Mucosa of gallbladder (tissue), 1 donor: ENCODE measurements at regions not wholly inside any gene's neighbourhood (a gene's known extent, or its start where the extent isn't known, plus 50 kb on each side); places are given as distances from the start of the nearest gene placed in this dataset.

ENCODE experiments used
- DNase-seq: peaks from one replicate; pipeline ENCODE4 v3.0.0-alpha.2; 2020; ENCODE audit warnings: low spot score
- donor health status: DM: no; HTN: no; CAD: no.

DNA sequence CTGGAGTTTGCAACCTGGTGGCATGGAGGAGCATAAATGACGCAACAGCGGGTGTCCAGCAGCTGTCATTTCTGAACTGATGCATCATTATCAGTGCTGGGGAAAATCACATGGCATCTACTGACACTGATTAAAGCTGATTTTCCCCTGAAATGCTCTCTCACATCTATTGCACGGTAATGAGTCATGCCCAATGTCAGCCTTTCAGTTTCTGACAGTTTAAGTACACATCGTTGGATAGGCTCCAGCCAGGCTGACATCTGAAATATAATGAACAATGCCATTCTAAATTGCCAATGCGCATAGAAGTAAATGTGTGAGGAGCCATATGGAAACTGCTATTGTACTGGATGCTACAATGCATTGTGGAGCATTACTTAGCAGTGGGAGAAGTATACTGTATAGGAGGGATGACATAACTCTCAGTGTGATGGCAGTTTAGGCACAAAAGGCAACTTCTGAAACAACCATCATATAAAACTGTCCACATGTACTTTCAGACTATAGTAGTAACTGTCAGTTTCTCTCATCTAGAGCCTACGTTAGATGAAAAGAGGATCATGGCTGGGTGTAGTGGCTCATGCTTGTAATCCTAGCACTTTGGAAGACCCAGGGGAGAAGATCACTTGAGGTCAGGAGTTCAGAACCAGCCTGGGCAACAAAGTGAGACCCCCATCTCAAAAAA, 389.3 kb upstream of the DMAC1 start:
- DNase-seq: no peak

DNA sequence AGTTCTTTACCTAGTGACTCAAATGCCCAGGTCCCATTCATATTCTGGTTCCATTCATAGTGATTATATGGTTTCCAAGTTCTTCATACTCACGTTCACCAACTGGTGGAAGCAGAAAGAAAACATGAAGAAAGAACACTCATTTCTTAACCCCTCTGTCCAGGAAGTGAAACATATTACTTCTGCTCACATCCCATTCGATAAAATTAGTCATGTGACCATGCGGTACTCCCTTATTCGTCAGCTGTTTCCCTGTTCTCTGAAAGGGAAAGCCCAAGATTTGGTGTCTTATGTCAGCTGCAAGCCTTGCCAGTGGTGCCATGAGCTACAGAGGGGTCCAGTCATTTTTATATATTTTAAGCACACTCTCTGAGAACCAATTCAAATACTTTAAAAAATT, 387.0 kb upstream of the DMAC1 start:
- DNase-seq: no peak

GRCh38 chr9:8183618-8184017, 384.0 kb upstream of the DMAC1 start:
- DNase-seq: no peak

DNA sequence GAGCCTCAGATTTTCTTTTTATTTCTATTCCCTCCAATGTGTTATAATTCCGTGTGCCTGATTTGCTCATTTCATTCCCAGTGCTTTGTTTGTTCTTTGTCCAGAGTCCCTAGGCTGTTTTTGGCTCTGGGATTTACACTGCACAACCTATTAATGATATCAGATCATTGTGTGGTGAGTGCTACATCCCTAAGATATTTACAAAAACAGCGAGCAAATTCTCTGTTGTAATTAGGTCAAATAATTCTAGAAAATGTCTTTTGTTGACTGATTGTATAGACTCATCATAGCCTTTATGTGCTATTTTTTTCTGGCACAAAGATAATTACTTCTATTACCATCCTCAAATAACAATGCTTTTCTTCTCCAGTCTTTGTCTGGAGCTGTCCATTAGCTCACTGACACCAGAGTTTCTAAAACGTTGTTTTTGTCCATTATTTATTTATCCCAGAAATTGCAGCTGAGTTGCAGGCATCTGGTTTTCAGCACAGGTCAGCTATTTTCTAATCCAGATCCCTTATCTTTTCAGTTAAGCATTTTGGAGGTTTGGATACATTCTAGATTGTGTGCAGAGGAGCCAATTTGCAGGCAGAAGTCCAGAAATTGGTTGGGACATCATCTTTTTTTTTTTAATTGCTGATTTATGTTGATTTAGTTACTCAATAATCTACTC, 379.9 kb upstream of the DMAC1 start:
- no peak for DNase-seq

GRCh38 chr9:8172000-8172399, 372.4 kb upstream of the DMAC1 start:
- no peak for DNase-seq

DNA sequence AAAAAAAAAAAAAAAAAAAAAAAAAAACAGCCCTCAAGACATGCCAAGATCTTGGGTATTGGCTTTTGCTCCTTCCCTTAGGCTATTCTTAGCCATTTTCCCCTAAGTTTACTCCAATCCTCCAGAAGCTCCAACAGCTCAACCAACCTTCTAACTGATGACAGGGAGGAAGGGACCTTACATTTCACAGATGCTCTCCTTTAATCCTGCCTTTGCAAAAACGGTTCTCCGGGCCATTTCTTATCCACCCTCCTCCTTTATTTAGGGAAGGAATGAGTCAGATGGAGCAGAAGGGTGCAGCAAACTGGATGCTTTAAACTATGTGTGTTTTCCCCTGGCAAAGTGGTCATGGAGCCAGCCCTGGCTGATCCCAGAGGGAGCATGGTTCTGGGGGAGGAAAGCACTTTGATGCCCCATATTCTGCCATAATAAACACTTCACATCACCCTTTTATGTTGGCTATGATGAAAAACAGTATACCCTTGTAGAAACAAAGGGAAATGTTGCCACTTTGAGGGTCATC, 369.4 kb upstream of the DMAC1 start:
- peak; percentile 28 for DNase-seq

- DNase-seq: no peak
Observed at GRCh38 chr9:8160787-8161186, 361.2 kb upstream of the DMAC1 start.

DNA sequence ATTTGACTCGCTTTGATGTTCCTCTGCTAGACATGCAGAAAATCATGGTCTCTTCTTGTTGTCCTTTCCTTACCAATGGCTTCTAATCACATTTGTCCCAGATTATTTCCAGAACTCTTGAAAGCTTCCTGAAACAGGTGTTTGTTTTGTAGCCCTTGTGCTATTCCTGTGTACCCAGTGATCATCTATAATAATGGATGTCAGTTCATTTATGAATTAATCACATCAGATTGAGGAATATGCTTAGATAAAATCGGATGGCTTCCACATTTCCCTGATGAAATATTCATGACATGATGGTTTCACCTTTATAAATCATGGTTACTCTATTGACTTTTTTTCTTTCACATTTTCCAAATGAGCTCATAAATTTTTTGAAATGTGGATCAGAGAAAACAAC, 359.0 kb upstream of the DMAC1 start:
- no peak for DNase-seq

DNA sequence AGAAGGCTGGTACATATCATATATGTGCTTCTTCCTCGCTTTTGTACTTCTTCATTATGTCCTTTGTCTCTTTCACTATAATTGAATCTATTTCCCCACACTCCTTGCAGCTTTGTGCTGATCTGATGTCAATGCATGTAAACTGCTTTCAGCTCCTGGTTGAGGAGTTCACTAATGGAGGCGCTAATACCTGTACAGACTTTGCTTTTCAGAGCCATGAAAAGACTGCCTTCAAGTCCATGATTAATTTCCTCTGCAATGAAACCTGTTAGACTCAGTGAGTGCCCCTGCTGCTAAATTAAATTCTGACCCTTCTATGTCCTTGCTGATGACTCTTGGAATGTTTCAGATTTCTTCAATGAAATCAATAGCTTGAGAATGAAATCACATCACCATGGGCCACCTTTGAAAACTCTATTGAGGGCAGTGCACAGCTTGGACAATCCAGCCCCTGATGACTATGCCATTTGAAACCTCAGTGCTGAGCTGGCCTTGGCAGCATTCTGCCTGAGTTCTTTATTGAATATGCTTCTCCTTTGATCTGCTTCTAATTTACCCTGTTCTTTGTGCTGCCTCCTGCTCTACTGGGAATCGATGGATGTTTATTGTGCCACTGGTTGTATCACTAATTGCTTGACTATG, 358.2 kb upstream of the DMAC1 start:
- no peak for DNase-seq

- DNase-seq: no peak
Observed at GRCh38 chr9:8156346-8156745, 356.8 kb upstream of the DMAC1 start.

- DNase-seq: no peak
Observed at GRCh38 chr9:8155706-8156105, 356.1 kb upstream of the DMAC1 start.

- DNase-seq: no peak
Observed at GRCh38 chr9:8143677-8144076, 344.1 kb upstream of the DMAC1 start.

- DNase-seq: no peak
Observed at GRCh38 chr9:8140557-8140956, 341.0 kb upstream of the DMAC1 start.

GRCh38 chr9:8139756-8140155, 340.2 kb upstream of the DMAC1 start:
- DNase-seq: no peak

- peak; percentile 14 for DNase-seq
Observed at GRCh38 chr9:8136477-8136876, 336.9 kb upstream of the DMAC1 start.

DNA sequence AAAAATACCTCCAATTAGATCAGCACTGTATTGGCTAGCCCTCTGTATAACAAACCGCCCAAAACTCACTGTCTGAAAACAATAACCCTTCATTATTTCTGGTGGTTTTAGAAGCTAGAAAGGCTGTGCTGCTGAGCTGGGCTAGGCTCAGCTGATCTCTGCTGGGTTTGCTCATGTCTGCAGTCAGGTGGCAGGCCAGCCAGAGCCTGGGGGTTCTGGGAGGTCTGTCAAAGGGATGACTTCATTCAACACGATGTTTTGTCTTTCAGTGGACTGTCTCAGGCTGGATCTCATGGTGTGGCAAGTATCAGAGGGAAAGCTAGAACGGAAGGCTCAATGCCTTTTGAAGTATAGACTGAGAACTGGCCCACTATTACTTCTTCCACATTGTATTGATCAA, 335.1 kb upstream of the DMAC1 start:
- no peak for DNase-seq

DNA sequence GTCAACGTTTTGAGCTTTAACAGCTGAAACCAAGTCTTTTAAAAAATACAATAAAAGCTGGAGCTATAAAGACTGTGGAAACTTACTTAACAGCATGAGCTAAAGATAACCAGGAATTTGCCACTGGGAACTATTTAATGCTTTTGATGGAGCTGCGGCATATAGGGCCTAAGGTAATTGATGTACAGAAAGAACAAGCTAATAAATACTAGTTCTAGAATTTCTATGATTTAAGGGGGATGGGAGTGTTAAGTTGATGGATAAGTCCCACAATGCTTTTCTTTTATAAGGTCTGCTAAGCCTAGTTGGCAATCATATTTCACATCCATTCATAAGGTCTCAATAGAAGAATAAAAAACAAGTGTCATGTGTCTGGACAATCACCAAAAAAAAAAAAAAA, 334.0 kb upstream of the DMAC1 start:
- DNase-seq: no peak

GRCh38 chr9:8115570-8115969, 316.0 kb upstream of the DMAC1 start:
- no peak for DNase-seq

DNA sequence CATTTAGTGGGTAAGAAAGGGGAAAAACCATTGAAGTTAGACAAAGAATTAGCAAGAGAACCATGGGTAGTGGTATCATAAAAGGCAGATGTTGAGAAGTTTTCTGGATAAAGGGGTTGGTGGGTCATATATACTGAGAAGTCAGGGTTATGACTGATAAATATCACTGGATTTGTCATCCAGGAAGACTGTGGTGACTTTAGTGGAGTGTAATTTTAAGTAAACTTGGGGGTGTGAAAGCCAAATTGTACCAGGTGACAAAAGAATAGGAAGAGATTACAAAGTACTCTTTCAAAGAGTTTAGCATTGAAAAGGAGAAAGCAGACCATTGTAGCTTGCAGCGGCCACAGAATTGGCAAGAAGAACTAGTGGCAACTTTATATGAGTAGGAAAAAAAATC, 315.2 kb upstream of the DMAC1 start:
- no peak for DNase-seq

- DNase-seq: no peak
Observed at GRCh38 chr9:8106362-8106761, 306.8 kb upstream of the DMAC1 start.

GRCh38 chr9:8101607-8102006, 302.0 kb upstream of the DMAC1 start:
- no peak for DNase-seq

DNA sequence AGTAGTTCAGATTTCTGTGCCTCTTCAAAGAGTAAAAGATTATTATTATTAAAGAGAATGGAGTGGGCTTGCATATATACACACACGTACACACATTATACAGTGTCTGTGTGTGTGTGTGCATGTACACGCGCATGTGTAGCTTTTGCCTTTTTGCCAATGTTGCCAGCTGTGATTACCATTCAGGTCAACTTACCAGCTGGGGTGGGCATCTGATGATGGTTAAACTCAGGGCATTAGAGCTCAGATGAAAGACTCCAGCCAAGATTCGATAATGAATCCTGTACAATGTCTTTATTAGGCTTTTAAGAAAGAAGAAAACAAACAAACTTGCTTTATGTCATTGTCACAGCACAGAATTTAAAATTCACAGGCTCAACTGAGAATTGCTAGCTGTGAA, 296.5 kb upstream of the DMAC1 start:
- no peak for DNase-seq

GRCh38 chr9:8095672-8096086, 296.1 kb upstream of the DMAC1 start:
- no peak for DNase-seq
